GM13976 (cell line): ENCODE measurements at regions not wholly inside any gene's neighbourhood (a gene's known extent, or its start where the extent isn't known, plus 50 kb on each side); places are given as distances from the start of the nearest gene placed in this dataset.

Experiments used
- DNase-seq: peaks from one replicate; pipeline ENCODE4 v3.0.0; 2012; ENCODE audit warnings: low spot score
- in situ Hi-C: fragments of 300-500 bp; cut with MboI; formaldehyde crosslinking; loops from one replicate; pipeline ENCODE4 v1.12.0; 2022; ENCODE audit warnings: low sequenced_read_pairs, mixed read lengths, inconsistent platforms; ENCODE audit not compliant: unreplicated experiment
- TF ChIP-seq, protein P1 (sequence below): IDR thresholded peaks from 2 replicates; pipeline ENCODE4 v1.5.1; 2012; ENCODE audit warnings: borderline replicate concordance, mild to moderate bottlenecking; ENCODE audit not compliant: insufficient read depth; ENCODE audit errors: extremely low read depth, missing control alignments, control extremely low read depth

- DNase-seq, result no peak
- in situ Hi-C loops, result no loop called here
- TF ChIP-seq, protein P1, sequence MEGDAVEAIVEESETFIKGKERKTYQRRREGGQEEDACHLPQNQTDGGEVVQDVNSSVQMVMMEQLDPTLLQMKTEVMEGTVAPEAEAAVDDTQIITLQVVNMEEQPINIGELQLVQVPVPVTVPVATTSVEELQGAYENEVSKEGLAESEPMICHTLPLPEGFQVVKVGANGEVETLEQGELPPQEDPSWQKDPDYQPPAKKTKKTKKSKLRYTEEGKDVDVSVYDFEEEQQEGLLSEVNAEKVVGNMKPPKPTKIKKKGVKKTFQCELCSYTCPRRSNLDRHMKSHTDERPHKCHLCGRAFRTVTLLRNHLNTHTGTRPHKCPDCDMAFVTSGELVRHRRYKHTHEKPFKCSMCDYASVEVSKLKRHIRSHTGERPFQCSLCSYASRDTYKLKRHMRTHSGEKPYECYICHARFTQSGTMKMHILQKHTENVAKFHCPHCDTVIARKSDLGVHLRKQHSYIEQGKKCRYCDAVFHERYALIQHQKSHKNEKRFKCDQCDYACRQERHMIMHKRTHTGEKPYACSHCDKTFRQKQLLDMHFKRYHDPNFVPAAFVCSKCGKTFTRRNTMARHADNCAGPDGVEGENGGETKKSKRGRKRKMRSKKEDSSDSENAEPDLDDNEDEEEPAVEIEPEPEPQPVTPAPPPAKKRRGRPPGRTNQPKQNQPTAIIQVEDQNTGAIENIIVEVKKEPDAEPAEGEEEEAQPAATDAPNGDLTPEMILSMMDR, result no peak
Observed at GRCh38 chr22:48651036-48651890, 1176.4 kb downstream of the BRD1 start.

DNA sequence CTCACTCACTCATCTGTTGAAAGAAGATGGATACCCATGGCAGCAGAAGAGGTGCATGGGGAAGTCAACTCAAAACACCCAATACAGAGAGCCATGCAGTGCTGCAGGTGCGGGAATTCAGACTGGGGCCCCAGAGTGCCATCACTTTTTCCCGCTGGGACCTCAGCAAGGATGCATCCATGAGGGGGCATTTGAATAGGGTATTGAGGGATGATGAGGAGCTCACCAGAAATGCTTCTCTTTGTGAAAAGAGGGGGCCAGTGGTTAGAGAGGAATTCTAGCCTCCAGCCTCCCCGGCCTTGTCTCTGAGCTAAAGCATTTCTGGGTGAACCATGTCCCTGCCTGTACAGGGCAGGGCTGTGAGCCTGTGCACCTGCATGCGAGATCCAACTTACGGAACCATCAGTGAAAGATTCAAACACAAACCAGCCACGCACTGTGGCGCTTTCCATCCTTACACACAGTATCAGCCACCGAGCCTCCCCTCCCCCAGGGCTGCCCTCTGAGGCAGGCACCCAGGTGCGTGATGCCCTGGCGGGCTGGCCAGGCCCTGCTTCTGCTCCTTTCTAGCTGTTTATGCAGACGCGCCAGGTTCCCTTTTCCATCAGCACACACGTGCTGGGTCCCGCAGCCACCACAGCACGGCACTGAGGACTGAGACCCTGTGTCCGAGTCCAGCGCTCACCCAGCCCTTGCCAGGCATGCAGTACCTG, 1177.2 kb downstream of the BRD1 start:
- no peak for DNase-seq
- TF ChIP-seq, protein P1, result no peak
- in situ Hi-C loops, result no loop called here

- DNase-seq, result no peak
- in situ Hi-C loops, result no loop called here
- TF ChIP-seq, protein P1, result no peak
Observed at GRCh38 chr22:48649466-48649865, 1178.2 kb downstream of the BRD1 start.

- DNase-seq, result no peak
- TF ChIP-seq, protein P1, result no peak
- in situ Hi-C loops, result no loop called here
Observed at GRCh38 chr22:48649031-48649430, 1178.6 kb downstream of the BRD1 start.

DNA sequence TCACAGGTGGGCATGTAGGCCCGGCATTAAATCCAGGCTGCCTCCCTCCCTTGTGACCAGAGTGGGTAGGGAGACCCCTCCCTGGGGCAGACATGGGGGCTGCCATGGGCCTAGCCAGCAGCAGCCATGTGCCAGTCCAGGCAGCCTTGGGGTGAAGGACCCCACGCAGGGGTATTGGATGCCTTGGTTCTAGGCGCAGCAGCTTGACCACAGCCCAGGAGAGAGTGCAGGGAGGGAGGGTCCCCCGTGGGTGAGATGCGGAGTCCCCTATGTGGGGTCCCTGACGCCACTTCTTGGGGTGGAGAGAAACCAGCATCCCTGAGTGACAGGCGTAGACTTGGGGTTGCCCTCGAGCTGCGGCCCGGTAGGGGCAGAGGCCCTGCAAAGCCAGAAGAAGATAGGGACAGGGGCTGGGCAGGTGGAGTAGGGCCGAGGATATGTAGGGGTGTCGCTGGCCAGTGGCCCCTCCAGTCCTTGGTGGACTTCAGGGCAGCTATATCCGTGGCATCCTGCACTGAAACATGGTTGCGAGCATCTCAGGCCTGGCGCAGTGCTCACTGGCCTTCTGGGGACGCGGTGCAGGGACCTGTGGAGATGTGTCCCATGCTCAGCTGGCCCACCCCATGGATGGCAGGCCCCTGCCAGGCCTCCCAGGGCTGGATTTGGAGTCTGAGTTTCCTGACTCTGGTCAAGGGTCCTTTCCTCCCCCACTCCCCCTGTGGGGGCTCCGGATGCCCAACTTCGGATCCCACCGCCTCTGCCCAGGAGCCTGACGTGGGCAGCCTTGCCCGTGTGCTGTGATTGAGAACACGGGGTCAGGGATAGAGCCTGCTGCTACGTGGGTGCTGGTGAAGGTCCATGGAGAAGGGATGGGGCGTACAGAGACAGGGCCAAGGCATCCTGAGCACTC, 1179.8 kb downstream of the BRD1 start:
- in situ Hi-C loops, result no loop called here
- no peak for DNase-seq
- TF ChIP-seq, protein P1, result no peak

- TF ChIP-seq, protein P1, result no peak
- DNase-seq, result no peak
- in situ Hi-C loops, result no loop called here
Observed at GRCh38 chr22:48647051-48647450, 1180.6 kb downstream of the BRD1 start.
